HG03097 (cell line): ENCODE measurements at regions not wholly inside any gene's neighbourhood (a gene's known extent, or its start where the extent isn't known, plus 50 kb on each side); places are given as distances from the start of the nearest gene placed in this dataset.

Experiments
- ATAC-seq: cut with Tn5 transposase; IDR thresholded peaks from one replicate; pipeline ENCODE4 v1.9.1; 2021; ENCODE audit not compliant: unreplicated experiment, low FRiP score

GRCh38 chr6:81826784-81827183, 74.3 kb upstream of the TENT5A start:
- ATAC-seq, result no peak

GRCh38 chr6:81822568-81822967, 70.1 kb upstream of the TENT5A start:
- no peak for ATAC-seq

- no peak for ATAC-seq
Measured at GRCh38 chr6:81821449-81821848, 69.0 kb upstream of the TENT5A start.

GRCh38 chr6:81820980-81821379, 68.5 kb upstream of the TENT5A start:
- ATAC-seq, result no peak

GRCh38 chr6:81820422-81820821, 67.9 kb upstream of the TENT5A start:
- ATAC-seq, result no peak

GRCh38 chr6:81819767-81820166, 67.3 kb upstream of the TENT5A start:
- ATAC-seq, result no peak

GRCh38 chr6:81818901-81819361, 66.5 kb upstream of the TENT5A start:
- no peak for ATAC-seq

GRCh38 chr6:81816380-81816779, 63.9 kb upstream of the TENT5A start:
- ATAC-seq, result no peak

- ATAC-seq, result no peak
Measured at GRCh38 chr6:81814370-81815076, 62.0 kb upstream of the TENT5A start.

GRCh38 chr6:81813305-81813704, 60.8 kb upstream of the TENT5A start:
- no peak for ATAC-seq

- ATAC-seq, result no peak
Measured at GRCh38 chr6:81812401-81812800, 59.9 kb upstream of the TENT5A start.

- ATAC-seq, result no peak
Measured at GRCh38 chr6:81808851-81809570, 56.5 kb upstream of the TENT5A start.

GRCh38 chr6:81806793-81807565, 54.5 kb upstream of the TENT5A start:
- no peak for ATAC-seq

- ATAC-seq, result no peak
Measured at GRCh38 chr6:81802356-81802755, 49.9 kb upstream of the TENT5A start.
